ENCODE measurements at regions not wholly inside any gene's neighbourhood (a gene's known extent, or its start where the extent isn't known, plus 50 kb on each side); places are given as distances from the start of the nearest gene placed in this dataset.

DNA sequence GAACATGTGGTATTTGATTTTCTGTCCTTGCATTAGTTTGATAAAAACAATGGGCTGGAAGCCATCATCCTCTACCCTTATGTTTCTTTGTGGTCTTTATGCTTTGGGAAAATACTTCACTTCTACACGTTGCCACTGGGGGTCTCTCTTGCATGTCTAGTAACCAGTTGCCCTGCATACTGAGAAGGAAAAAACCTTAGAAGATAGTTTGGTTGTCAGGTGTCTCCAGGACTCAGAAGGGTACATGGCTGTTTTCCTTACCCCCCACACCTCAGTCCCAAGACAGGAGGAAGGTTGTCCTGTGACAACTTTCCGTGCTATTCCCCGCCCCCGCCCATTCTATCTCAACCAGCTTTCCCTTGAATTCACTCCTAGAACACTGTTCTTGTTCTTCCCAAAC is 62.1 kb upstream of the LANCL3 start:
- TF ChIP-seq RAD21 (IDR thresholded peaks at IDR 0.05; ENCODE audit: low read length) (peak; percentile 14; the same call in 1 of the 2 replicates), CHD1 (IDR thresholded peaks at IDR 0.05; ENCODE audit: low read depth, low read length) (no peak), SMC3 (IDR thresholded peaks at IDR 0.05; ENCODE audit: low read depth, low read length) (no peak)
- TF ChIP-seq, protein P1, sequence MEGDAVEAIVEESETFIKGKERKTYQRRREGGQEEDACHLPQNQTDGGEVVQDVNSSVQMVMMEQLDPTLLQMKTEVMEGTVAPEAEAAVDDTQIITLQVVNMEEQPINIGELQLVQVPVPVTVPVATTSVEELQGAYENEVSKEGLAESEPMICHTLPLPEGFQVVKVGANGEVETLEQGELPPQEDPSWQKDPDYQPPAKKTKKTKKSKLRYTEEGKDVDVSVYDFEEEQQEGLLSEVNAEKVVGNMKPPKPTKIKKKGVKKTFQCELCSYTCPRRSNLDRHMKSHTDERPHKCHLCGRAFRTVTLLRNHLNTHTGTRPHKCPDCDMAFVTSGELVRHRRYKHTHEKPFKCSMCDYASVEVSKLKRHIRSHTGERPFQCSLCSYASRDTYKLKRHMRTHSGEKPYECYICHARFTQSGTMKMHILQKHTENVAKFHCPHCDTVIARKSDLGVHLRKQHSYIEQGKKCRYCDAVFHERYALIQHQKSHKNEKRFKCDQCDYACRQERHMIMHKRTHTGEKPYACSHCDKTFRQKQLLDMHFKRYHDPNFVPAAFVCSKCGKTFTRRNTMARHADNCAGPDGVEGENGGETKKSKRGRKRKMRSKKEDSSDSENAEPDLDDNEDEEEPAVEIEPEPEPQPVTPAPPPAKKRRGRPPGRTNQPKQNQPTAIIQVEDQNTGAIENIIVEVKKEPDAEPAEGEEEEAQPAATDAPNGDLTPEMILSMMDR (conservative IDR thresholded peaks at IDR 0.05; ENCODE audit: low read depth, low read length): peak; percentile 29
